GM03348 (cell line): ENCODE measurements at regions not wholly inside any gene's neighbourhood (a gene's known extent, or its start where the extent isn't known, plus 50 kb on each side); places are given as distances from the start of the nearest gene placed in this dataset.
"Not testable (repeated sequence)": the region's sequence is repeated elsewhere in the genome, so short reads cannot be mapped to it uniquely, and the experiment has no call there.

ENCODE experiments used
- DNase-seq: peaks from one replicate; pipeline ENCODE4 v3.0.0; 2012; ENCODE audit warnings: low spot score

DNA sequence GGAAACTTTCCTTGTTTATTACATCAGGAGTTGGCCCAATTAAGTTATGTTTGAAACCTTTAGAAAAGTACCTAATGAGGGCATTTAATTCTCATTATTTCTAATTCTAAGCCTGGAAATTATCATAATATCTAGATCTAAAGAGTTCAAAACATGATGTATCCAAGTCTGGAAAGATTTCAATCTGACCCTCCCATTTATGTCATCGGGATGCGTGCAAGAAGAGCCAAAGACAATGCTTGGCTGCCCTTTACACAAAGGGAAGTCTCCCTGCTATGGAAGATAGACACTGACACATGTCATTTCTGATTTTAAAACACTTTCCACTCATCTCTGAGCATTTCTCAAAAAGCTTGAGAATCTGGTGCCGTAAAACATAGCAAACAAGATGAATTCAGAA lies 222.4 kb downstream of the ANTXR2 start:
- DNase-seq: no peak

DNA sequence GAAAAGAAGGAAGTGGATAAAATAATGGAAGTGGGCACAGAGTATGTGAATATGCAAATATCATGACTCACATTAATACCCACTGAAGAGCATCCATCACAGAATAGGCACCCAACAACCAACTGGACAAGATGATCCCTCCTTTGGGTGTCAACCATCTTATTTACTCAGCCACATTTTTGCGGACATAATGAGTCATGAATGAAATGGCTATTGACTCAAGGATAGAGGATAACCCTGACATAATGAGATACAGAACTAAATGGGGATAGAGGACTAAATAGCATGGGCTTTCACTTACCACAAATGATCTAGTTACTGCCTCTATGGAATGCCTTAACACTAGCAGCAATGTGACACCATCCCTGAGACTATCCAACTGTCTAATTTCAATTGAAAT lies 224.7 kb downstream of the ANTXR2 start:
- no peak for DNase-seq

DNA sequence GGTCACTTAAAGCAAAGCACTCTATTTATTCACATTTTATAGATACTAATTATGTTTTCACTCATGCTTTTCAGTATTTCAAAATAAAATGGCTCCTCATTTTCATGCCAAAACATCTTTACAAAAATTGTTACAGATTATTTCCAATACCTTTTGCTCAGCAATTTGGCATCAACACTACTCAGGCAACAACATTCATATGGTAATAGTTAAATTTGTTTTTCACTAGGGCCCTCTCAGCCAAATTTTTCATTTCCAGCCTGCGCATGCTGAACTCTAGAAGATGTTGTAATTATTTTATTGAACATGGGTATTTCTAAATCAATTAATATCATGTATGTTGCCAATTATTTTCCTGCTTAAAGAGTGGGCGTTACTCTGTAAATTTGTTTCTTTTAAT lies 225.6 kb downstream of the ANTXR2 start:
- no peak for DNase-seq

DNA sequence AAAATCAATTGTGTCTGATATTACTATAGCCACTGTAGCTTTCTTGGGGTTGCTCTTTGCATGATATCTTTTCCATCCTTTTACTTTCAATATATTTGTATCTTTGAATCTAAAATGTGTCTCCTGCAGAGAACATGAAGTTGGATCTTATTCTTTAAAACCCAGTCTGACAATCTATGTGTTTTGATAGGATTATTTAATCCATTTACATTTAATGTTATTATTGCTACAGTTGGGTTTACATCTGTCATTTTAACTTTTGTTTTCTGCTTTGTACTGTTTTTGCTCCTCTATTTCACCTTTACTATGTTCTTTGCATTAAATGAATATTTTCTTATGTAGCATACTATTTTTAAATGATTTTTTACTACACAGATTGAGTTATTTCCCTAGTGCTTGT lies 230.9 kb downstream of the ANTXR2 start:
- no peak for DNase-seq

DNA sequence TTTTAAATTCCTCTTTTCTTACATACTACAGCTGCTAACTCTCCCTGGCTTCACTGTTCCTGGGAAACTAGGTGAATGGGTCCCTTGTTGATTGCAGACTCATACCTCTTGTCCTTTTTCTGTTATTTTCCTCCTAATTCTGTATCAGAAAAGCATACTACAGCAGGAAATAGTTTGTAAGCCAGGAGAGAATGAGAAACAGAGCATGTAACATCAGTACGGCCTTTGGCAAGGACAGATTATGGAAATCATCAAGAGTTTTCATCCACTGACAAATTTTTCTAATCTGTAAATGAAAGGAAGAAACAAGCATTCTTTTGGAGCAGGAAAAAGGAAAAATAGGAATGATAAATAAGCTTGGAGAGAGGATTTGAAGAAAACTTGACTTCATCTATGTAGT lies 239.2 kb downstream of the ANTXR2 start:
- no peak for DNase-seq

DNA sequence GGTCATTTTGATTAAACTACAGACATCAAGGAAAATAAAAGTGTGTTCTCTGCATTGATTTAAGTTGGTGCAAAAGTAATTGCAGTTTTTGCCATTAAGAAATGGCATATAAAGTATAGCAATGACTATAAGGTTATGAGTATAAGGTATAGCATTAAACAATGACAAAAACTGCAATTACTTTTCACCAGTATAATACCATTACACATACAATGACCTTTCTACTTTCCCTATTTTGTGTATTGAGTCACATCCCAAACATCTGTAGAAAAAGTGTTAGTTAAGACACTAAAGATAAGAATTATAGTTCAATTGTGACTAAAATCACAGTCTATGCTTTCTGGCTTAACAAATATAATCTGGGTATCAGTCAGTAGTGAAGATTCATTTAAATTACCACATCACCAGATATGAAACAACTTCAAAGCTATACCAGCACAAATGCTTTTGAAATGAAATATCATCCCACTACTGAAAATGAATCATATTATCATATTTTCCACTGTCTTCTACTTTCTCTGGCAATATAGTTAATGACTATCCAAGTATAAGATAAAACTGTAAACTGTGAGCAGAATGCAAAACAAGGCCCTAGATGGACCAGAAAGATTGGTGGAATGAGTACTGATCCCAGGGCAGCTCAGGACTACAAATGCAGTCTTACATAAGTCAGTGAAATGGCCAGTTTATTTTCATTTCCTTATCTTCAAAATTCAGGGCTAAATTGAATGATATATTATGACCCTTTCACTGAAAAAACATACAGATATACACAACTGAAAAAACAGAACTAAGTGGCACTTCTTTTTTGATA lies 241.1 kb downstream of the ANTXR2 start:
- no peak for DNase-seq

DNA sequence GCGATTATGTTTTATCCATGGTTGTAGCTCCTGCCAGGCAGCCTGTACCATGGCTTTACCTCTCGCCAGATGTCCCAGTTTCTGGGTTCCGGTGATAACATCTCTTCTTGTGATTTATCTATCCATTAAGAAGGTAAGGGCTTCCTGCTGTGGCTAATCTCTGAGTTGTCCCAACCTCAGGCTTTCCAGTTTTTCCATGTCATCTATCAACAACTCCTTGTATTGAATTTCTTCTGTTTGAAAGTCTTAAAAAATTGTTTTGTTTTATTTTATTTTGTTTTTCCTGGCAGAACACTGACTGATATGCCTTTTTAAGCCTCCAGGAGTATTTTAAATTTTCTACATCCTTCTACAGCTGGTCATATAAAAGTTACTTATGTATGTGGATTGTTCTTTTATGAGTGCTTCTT lies 241.9 kb downstream of the ANTXR2 start:
- no peak for DNase-seq

DNA sequence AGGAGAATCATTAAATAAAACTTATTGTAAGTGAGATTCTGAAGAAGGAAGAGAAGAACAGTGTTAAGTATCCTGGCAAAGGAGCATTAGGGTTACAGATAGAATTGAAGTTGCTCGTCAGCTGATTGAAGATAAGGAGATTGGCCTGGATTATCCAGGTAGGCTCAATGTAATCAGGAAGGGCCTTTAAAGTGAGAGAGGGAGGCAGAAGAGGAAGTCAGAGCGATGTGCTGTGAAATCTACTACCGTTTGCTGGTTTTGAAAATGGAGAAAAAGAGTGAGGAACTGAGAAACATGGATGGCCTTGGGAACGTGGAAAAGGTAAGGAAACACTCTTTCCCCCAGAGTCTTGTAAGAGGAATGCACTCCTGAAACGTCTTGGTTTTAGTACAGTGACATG lies 245.7 kb downstream of the ANTXR2 start:
- no peak for DNase-seq

DNA sequence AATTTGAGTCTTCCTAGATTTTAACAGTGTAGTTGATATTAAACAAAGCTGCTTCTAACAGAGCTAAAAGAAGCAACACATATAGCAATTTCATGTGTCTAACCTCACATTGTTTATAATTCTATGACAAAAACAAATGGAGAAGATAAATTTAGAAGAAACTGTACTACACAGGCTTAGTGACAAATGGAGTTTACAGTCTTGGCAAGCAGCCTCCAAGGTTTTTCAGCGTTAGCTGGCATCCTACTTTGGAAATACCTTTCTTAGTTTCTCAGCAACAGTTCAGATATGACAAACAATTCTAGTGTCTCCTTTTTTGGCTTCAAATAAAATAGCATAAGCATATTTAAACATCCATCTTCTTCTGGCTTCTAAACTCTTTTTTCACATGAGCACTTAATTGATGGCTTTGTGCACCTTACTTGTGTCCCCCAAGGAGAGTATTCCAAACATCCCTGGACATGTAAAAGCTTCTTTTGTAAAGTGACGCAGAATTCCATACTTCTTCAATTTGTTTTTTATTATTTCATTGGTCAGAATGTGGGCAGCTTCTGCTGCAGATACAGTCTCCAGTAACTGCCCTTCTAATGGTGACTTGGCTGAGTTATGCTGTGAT lies 249.8 kb downstream of the ANTXR2 start:
- no peak for DNase-seq

DNA sequence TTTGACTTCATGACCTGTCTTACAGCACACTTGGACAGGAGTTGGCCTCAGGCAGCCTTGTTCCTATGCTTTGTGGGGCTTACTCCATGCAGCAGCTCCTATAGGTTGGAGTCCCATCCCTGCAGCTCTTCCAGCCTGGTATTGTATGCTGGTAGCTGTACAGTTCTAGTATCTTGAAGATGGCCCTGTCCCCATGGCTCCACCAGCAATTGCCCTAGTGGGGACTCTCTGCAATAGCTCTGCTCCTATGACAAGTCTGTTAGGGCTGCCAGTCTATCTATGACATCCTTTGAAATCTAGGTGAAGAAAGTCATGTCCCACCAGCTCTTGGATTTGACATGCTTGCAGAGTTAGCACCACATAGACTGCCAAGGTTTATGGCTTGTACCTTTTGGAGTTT lies 252.6 kb downstream of the ANTXR2 start:
- DNase-seq: no peak

DNA sequence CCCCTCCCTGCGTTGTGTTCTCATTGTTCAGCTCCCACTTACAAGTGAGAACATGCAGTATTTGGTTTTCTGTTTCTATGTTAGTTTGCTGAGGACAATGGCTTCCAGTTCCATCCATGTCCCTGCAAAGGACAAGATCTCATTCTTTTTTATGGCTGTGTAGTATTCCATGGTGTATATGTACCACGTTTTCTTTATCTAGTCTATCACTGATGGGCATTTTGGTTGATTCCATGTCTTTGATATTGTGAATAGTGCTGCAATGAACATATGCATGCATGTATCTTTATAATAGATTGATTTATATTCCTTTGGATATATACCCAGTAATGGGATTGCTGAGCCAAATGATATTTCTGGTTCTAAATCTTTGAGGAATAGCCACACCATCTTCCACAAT lies 265.1 kb downstream of the ANTXR2 start:
- not testable (repeated sequence) for DNase-seq

DNA sequence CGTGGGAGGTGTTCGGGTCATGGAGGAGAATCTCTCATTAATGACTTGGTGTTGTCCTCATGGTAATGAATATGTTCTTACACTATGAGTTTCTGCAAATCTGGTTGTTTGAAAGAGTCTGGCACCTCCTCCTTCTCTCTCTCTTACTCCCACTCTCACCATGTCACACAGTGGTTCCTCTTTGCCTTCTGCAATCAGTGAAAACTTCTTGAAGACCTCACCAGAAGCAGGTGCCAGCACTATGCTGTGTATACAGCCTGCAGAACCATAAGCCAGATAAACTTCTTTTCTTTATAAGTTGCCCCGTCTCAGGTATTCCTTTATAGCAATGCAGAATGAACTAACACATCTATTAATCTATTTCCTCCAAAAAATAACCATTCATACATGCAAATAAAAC lies 275.0 kb downstream of the ANTXR2 start:
- DNase-seq: no peak

DNA sequence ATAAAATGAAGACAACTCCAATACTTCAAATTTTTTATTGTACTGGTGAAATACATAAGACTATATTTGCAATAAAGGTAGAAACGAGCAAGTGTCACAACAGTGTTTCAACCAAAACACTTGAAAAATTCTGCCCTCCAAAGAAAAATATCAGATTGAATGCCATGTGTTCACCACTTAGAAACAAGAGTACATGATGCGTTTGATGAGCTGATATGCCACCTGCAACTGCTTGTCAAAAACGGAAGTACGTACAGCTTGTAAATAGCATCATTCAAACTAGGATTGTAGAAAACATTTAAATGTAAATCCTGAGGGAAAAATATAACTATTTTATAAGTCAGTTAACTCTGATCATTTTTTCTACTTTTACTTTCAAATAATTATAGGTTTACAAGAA lies 276.1 kb downstream of the ANTXR2 start:
- DNase-seq: no peak

DNA sequence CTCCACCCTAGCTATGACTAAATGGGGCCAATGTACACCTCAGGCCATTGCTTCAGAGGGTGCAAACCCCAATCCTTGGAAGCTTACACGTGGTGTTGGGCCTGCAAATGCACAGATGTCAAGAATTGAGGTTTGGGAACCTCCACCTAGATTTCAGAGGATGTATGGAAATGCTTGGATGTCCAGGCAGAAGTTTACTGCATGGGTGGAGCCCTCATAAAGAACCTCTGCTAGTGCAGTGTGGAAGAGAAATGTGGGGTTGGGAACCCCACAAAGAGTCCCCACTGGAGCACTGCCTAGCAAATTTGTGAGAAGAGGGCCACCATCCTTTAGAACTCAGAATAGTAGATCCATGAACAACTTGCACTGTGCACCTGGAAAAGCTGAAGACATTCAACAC lies 284.1 kb downstream of the ANTXR2 start:
- DNase-seq: no peak

DNA sequence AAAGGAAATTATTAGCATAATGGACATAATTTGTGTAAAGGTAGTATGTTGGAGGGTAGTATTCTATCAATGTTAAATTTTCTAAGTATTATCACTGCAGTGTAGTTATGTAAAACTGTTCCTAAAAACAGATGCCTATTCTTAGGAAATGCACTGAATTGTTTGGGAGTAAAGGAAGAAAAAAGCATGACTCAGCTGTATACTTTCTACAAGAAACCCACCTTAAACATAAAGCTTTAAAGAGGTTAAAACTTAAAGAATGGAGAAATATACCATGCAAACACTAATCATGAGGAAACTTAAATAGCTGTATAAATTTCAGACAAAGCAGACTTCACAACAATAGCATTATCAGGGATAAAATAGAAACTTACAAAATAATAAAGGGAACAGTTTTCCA lies 292.9 kb downstream of the ANTXR2 start:
- DNase-seq: no peak

DNA sequence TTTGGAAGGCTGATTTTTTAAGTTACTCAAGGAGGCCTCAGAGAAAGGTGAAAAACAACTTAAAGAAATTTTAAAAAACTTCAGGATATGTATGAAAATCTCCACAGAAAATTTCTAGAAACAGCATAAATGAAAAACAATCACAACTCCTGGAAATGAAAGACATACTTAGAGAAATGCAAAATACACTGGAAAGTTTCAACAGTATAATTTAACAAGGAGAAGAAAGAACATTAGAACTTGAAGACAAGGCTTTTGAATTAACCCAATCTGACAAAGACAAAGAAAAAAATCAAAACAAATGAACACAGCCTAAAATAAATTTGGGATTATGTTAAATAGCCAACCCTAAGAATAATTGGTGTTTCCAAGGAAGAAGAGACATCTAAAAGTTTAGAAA lies 300.5 kb downstream of the ANTXR2 start:
- DNase-seq: no peak

DNA sequence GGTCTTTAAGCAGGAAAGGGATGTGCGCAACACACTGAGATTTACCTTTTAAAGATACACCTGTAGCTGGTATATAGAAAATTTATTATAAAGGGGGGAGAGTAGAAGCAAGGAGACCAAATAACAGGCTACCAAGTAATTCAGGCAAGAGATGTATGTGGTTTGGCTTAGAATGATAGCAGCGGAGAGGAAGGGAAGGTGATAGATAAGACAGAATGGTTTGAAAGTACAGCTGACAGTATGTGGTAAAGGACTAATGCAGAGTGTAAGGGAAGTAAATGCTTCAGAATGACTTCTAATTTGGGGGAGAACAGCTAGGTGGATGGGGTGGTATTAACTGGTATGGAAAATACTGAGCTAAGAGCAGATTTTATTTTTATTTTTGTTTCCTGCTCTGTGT lies 308.9 kb downstream of the ANTXR2 start:
- DNase-seq: no peak

DNA sequence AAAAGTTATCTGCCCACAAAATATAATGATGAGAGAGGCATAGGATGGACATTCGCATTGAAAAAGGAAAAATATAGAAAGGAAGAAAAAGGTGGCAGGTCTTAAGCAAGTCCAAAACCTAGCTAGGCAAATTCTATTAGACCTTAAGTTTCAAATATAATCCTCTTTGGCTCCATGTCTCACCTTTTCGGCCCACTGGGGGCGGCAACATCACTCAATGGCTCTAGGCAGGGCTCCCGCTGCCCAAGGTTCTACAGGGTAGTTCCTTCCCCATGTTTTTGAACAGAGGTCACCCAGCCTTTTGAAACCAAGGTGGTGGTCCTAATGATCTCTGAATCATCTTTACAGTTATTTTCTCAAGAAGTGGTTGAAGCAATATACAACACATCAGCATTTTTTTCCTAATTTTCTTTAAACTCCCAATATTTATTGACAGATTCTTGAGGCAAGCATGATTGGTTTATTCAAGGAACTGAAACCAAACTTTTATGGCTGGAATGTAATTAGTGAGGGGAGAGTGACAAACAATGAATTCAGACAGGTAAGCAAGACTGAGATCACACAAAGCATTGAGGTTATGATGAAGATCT lies 309.4 kb downstream of the ANTXR2 start:
- no peak for DNase-seq

DNA sequence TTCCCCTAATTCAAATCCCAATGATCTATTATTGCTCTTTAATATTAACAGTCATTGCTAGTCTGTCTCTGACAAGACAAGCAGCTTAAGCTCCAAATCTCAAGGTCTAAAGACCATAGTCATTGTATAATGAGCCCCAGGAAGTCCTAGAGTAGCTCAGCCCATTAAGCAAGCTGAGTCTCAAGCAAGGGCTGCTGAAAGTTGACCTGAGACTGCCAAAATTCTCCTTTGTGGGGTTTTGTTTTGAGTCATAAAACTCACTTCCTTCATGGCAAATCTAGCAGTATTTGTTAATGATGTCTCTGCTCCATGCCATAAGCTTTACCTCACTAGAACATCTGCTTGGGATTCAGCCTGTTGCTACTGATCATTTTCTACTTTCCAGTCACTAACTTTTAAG lies 313.2 kb downstream of the ANTXR2 start:
- DNase-seq: no peak

DNA sequence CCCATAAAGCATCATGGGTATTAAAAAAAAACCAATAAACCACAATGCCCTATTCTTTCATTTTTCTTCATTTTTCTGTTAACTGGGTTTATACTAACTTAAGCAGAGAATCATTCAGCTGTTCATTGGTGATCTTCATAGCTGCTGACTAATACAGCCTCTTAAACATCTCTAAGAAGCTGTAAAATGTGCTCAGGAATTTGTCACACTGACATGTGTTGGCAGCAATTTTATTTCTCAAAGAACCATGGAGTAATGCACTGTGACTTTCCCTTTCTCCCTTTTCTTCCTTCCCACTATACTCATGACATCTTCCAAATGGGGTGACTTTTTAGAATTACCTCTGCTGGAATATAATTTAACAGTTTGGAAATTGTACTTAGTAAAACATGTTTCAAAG lies 315.4 kb downstream of the ANTXR2 start:
- DNase-seq: no peak

DNA sequence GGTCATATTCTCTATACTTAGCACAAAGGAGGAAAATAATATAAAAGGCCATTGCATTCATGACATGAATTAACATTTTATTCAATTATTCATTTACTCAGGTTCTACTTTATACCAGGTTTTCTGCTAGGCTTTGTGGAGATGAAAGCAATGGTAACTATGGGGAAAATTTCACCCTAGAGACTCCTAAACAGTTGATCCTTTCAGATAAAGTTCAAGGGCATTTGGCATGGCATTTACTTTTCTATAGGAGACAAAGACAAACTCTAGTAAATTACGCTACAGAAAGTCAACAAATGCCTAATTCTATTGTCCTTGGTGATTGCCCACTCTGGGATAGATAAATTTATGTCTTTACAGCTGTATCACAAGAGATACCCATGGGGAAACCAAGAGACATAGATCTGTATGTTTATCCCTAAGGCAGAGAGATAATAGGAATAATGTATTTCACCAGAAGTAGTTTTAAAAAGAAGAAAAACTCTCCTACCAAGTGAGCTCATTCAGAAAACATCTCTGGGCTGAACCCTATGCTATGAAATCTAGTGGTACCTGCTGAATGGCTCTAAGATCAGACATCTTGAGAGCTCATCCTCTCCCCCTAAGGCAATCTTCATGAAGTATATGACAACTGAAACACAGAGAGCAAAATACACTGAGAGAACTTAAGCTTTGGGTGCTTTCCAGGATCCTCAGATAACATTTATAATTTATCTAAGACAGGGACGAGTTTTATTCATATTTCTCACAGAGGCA lies 316.7 kb downstream of the ANTXR2 start:
- DNase-seq: no peak

DNA sequence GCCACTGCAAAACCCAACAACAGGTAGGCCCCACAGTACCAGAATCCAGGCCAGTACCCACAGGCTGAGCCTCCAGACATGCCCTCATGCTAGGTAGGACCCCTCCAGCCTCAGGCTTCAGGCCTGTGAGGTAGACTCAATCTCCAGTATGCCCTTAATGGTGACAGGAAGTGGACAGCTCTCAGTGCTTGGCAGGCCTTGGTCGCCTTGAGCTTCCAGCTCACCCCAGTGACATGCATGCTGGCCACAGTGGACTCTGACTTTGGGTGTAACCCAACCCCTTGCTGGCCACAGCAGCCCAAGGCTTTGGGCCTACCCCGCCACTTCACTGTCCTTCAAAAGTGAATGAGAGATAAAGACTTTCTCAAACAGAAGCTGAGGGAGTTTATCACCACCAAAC lies 324.2 kb downstream of the ANTXR2 start:
- DNase-seq: no peak

DNA sequence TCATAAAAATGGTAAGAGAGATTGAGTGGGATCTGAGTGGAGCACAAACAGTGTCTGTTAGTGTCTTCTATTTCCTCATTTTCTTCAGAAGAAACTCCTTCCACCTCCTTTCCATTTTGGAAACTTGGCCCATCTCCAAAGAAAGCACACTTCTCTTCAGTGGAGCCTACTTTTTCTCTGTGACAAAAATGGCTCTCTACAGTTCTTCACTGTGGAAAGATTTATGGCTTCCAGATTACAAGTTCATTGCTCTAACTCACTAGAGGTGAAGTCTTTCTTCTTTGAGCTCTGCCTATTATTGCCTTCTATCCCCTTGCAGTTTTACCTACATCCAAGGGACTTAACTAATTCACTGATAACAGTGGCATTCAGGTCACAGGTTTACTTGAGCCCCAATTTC lies 325.8 kb downstream of the ANTXR2 start:
- DNase-seq: no peak
